Heart left ventricle (tissue), 13 donors: ENCODE measurements at regions not wholly inside any gene's neighbourhood (a gene's known extent, or its start where the extent isn't known, plus 50 kb on each side); places are given as distances from the start of the nearest gene placed in this dataset.

Experiments used
- CTCF ChIP-seq, 12 donors: fragments of 200-600 bp; sonication (generic) in 4 of 12; IDR thresholded peaks; one replicate each; pipeline versions ENCODE4 v1.5.0 to v1.8.0; 2018 to 2022; ENCODE audit warnings: antibody characterized with exemption in 12 of 12, mild to moderate bottlenecking in 5 of 12
- POLR2A ChIP-seq, 2 donors: fragments of 450-650 bp; IDR thresholded peaks; one replicate each; pipeline ENCODE4 v1.6.1; 2017; ENCODE audit warnings: antibody characterized with exemption in 2 of 2, mild to moderate bottlenecking in 2 of 2, moderate library complexity in 2 of 2
- donor health status: ischemic (EF 13 %, LVEDD 7.1; RV severe dilation, severe dysfunction).
- donor health status: DM: no; HTN: yes; CAD: no.
- donor health status: DM: no; HTN: no; CAD: no.
- donor health status: ischemic (EF 25% LVEDD 6.9; RV normal size, moderate dysfunction).
- donor health status: ischemic (EF 25% LVEDD 5.7; RV mildly dilated, moderate dysfunction).
- donor health status: ischemic (EF 35%, LVEDD 5.7; RV mildly dilated, moderate dysfunction).
- donor health status: nonischemic (EF 11% LVEDD 7.7; RV severe dilation, severe dysfunction).
- donor health status: DM: yes; HTN: yes; CAD: no.
- donor health status: PGD.
- donor health status: ischemic (EF 29% LVEDD 5.4; RV normal size, mild dysfunction).
- donor health status: nonischemic (EF 23%, LVEDD 6.1; RV moderate dilation, normal function).

GRCh38 chr12:9363145-9363544, 154.9 kb upstream of the PZP start:
- TF ChIP-seq CTCF (IDR thresholded peaks at IDR 0.05) (no peak), POLR2A (IDR thresholded peaks at IDR 0.05) (no peak)
